GM19043 (cell line): ENCODE measurements at regions not wholly inside any gene's neighbourhood (a gene's known extent, or its start where the extent isn't known, plus 50 kb on each side); places are given as distances from the start of the nearest gene placed in this dataset.
"Not testable (repeated sequence)": the region's sequence is repeated elsewhere in the genome, so short reads cannot be mapped to it uniquely, and the experiment has no call there.

Experiments
- ATAC-seq: cut with Tn5 transposase; IDR thresholded peaks from one replicate; pipeline ENCODE4 v1.9.1; 2021; ENCODE audit warnings: low read depth; ENCODE audit not compliant: unreplicated experiment

DNA sequence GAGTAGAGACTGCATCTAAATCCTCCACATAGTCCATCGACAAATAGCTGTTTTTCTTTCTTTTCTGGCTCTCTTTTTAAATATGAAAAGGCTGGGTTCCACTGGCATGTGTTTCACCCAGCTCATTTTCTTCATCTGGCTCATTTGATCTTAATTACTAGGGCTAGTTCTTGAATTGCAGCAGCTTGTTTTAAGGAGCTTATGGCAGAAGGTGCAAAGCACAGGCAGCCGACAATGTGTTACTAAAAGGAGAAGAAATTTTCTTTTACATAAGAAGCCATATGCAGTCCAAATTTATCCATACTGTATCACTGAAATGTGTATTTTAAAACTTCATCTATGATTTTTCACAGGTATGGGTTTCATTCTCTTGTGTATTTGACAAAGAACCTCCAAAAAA, 205.6 kb upstream of the PTER start:
- no peak for ATAC-seq

DNA sequence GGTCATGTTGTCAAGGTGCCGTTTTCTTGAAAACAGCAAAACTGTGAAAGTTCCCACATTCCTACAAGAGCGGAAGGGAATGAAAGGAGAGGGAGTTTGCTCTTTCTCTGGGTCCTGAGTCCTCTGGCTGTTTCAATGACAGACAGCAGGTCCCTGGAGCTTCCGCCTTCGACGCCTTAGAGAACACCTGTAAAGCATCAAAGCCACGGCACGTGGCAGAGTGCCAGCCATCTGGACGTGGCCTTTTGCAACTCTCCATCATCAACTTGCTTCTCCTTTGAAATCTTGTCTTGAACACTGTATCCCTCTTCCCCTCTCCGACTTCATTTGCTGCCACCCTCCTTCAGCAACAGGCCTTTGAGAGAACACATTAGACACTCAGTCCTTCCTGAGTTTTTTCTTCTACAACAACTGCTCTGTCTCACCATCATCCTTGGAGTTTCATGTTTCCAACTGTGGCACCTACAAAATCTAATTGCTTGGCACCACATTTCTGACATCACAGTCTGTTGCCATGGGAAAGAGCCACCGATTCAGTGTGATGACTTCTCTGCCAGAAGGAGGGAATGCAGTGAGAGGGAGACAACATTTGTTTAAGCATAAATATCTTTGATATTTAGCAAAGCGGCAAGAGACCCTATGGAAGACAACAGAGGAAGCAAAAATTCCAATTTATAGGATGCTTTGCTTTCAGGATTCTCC, 204.9 kb upstream of the PTER start:
- ATAC-seq: no peak

- no peak for ATAC-seq
These were observed 204.4 kb upstream of the PTER start for GRCh38 chr10:16232441-16232840.

DNA sequence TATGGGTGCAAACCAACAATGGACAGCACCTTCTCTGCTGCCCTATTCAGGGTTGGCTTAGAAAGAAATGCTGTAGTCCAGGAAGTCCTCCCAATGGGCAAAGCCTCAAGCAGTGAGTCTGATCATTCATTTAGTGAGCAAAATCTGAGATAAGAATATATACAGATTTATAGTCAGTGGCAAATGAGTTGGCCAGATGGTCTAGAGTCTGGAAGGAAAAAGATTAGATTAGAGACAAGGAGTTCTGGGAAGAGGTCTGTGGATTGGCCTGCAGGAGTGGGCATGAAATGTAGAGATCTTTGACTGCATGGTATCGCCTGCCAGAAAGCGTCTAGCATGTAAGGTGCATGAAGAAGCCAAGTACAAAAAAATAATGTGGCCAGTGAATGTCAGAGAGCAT, 201.9 kb upstream of the PTER start:
- ATAC-seq: no peak

DNA sequence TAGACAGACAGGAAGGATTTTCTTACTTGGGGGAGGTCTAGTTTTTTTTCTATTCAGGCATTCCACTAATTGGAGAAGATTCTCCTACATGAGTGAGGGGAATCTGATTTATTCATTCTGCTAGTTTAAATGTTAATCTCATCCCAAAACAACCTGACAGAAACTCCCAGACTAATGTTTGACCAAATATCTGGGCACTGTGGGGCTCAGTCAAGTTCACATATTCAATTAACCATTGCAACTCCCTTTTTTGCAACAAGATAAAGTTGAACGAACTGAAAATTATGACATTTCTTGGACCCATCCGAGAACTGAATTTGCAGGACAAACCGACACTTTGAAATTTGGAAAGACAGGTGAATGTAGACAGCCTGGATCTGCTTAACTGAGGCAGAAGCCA, 194.4 kb upstream of the PTER start:
- no peak for ATAC-seq

GRCh38 chr10:16242859-16243613, 193.8 kb upstream of the PTER start:
- ATAC-seq: no peak

DNA sequence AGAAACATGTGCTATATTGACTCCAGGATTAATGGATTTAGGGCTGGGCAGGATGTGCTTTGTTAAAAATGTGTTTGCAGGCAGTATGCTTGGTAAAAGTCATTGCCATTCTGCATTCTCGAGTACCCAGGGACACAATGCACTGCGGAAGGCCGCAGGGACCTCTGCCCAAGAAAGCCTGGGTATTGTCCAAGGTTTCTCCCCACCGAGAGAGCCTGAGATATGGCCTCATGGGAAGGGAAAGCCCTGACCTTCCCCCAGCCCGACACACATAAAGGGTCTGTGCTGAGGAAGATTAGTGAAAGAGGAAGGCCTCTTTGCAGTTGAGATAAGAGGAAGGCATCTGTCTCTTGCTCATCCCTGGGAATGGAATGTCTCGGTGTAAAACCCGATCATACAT, 186.7 kb upstream of the PTER start:
- ATAC-seq: not testable (repeated sequence)

- ATAC-seq: no peak
These were observed 180.5 kb upstream of the PTER start for GRCh38 chr10:16256336-16256735.

- ATAC-seq: no peak
These were observed 178.3 kb upstream of the PTER start for GRCh38 chr10:16258291-16259040.

- no peak for ATAC-seq
These were observed 177.1 kb upstream of the PTER start for GRCh38 chr10:16259726-16260125.

- no peak for ATAC-seq
These were observed 176.4 kb upstream of the PTER start for GRCh38 chr10:16260388-16260787.

DNA sequence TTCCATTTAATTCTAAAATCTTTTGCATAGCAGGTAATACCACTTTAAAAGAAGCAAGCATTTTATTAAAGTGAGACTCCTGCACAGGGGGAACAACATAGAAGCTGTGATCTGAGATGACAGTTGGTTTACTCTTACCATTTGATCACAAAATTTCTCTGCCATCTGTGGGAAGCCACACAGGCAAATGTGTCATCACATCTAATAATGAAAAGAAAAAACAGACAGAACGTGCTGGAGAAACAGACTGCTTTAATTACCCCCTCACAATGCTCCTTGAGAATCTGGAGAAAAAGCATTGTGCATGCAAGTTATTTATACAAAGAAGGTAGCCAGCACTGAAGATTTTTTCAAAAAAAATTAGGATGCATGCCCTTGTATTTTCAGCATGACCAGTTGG, 165.2 kb upstream of the PTER start:
- ATAC-seq: no peak

DNA sequence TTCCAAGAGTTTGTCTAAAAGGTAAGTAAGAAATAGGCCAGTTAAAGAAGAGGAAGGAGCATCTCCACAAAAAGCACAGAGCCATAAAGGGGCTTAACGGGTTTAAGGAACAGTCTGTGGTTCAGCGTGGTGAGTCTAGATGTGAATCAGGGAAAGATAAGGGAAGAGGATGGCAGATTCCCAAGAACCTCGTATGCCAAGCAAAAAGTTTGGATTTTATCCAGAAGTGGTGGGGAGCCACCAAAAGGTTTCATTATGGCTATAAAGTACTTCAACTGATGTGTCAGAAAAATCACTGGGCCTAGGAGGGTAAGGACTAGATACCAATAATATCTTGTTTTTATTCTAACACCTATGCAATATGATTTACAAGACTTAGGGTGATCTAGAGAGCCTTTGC, 161.9 kb upstream of the PTER start:
- ATAC-seq: no peak

DNA sequence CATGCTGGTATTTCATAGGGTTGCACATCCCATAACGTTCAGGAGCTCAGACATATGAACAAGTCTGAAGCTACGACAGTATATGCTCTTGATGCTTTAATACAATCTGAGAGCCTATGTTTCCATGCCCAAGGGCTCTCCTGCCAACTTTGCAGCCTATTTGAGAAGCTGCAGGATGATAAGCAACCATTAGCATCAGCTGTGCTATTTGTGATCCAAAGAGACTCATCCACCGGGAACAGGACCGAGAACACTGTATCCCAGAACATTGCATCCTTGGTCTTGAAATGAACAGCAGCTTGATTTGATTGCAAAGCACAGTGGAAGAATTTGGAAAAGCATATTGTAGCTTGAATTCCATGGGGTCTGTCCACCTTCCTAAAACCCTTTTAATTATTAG, 156.2 kb upstream of the PTER start:
- ATAC-seq: no peak

DNA sequence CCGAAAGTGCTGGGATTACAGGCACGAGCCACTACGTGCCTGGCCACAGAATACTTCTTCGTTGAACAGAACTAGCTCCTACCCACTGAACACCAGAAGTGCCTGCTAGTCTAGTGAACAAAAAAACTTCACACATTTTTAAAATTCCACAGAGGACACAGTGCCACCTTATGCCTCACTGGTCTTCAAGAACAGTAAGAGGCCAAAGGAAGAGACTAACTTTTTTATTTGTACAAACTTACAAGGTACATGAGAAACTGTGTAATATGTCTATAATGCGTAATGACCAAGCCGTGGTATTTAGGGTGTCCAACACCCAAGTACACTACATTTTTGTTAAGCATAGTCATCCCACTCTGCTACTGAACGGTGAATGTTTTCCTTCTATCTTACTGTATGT, 144.4 kb upstream of the PTER start:
- ATAC-seq: no peak

GRCh38 chr10:16297069-16297468, 139.7 kb upstream of the PTER start:
- no peak for ATAC-seq

GRCh38 chr10:16297642-16298041, 139.2 kb upstream of the PTER start:
- no peak for ATAC-seq

DNA sequence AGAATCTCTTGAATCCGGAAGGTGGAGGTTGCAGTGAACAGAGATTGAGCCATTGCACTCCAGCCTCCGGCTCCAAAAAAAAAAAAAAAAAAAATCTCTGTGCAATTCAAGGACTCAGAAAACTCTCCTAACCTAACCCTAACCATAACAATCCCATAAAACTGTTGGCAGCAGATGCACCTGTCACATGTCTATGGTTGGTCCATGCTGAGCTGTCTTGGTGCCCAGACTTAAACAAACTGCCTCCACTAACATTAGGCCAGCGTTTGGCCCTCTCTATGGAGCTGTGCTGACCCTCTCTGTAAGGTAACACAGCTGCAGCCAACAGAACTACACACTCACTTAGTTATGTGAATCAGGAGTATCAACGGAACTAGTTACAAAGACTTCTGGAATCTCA, 132.5 kb upstream of the PTER start:
- no peak for ATAC-seq

- no peak for ATAC-seq
These were observed 126.4 kb upstream of the PTER start for GRCh38 chr10:16310440-16310839.

- ATAC-seq: no peak
These were observed 122.6 kb upstream of the PTER start for GRCh38 chr10:16314259-16314658.

GRCh38 chr10:16316733-16317390, 119.9 kb upstream of the PTER start:
- no peak for ATAC-seq
